Glomerular visceral epithelial cell (primary cell): ENCODE measurements at regions not wholly inside any gene's neighbourhood (a gene's known extent, or its start where the extent isn't known, plus 50 kb on each side); places are given as distances from the start of the nearest gene placed in this dataset.
"Not testable (repeated sequence)": the region's sequence is repeated elsewhere in the genome, so short reads cannot be mapped to it uniquely, and the experiment has no call there.

ENCODE experiments used
- DNase-seq: peaks from one replicate; pipeline ENCODE4 v3.0.0-alpha.2; 2016; ENCODE audit errors: extremely low spot score

GRCh38 chr2:190150413-190150812 lies 87.9 kb upstream of the MSTN start:
- no peak for DNase-seq

- no peak for DNase-seq
Measured at GRCh38 chr2:190149908-190150307, 87.4 kb upstream of the MSTN start.

- DNase-seq = no peak
Measured at GRCh38 chr2:190149200-190149599, 86.7 kb upstream of the MSTN start.

- not testable (repeated sequence) for DNase-seq
Measured at GRCh38 chr2:190146109-190146508, 83.6 kb upstream of the MSTN start.

GRCh38 chr2:190140474-190140873 lies 77.9 kb upstream of the MSTN start:
- DNase-seq = not testable (repeated sequence)

- no peak for DNase-seq
Measured at GRCh38 chr2:190139371-190139770, 76.8 kb upstream of the MSTN start.

- DNase-seq = no peak
Measured at GRCh38 chr2:190138032-190138431, 75.5 kb upstream of the MSTN start.

GRCh38 chr2:190137561-190137960 lies 75.0 kb upstream of the MSTN start:
- DNase-seq = no peak

GRCh38 chr2:190136825-190137224 lies 74.3 kb upstream of the MSTN start:
- DNase-seq = no peak

- no peak for DNase-seq
Measured at GRCh38 chr2:190136259-190136658, 73.7 kb upstream of the MSTN start.

GRCh38 chr2:190129421-190130199 lies 67.1 kb upstream of the MSTN start:
- DNase-seq = no peak

- no peak for DNase-seq
Measured at GRCh38 chr2:190127651-190128050, 65.1 kb upstream of the MSTN start.

- no peak for DNase-seq
Measured at GRCh38 chr2:190126798-190127197, 64.3 kb upstream of the MSTN start.

- peak; percentile 29 for DNase-seq
Measured at GRCh38 chr2:190123956-190124355, 61.4 kb upstream of the MSTN start.

- peak; percentile 5 for DNase-seq
Measured at GRCh38 chr2:190121971-190122370, 59.4 kb upstream of the MSTN start.

GRCh38 chr2:190121305-190121704 lies 58.8 kb upstream of the MSTN start:
- DNase-seq = no peak

- no peak for DNase-seq
Measured at GRCh38 chr2:190119923-190120590, 57.5 kb upstream of the MSTN start.

GRCh38 chr2:190119257-190119656 lies 56.7 kb upstream of the MSTN start:
- no peak for DNase-seq

- DNase-seq = no peak
Measured at GRCh38 chr2:190117305-190117704, 54.8 kb upstream of the MSTN start.

- DNase-seq = no peak
Measured at GRCh38 chr2:190113000-190113399, 50.5 kb upstream of the MSTN start.
